ENCODE measurements at regions not wholly inside any gene's neighbourhood (a gene's known extent, or its start where the extent isn't known, plus 50 kb on each side); places are given as distances from the start of the nearest gene placed in this dataset.

DNA sequence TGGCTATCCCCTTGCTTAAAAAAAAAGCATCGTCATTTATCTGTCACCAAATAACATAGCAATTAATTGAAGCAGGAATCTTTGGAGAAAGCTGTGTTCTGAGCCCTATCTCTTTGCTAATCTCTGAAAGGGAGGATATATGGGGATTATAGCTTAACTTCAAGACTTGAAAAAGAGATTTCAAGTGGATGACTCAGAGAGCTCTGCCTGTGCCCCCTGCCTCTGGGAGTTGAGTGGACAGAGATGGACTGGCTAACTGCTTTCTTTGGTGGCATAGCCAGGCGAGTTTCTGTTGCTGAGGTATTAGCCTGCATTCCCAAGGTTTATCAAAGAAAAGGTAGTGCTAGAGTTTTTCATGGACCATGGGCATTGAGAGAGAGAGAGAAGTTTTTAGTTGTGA lies 91.6 kb downstream of the DDIT4L start:
- CTCF ChIA-PET: interaction anchor here (1.0 kb wide), 1 partner anchor 12 kb away, joined by 3 read pairs; no protein-coding TSS in a partner anchor
- FAIRE-seq (no peak), DNase-seq (ENCODE audit: low read depth, low spot score) (no peak)
- Histone ChIP-seq H3K4me2 (ENCODE audit: insufficient read depth, low read length) (no peak overlapping the region), H3K36me3 (ENCODE audit: control insufficient read depth in 2 of 2, extremely low read depth in 1 of 2, insufficient read depth in 2 of 2, low read length in 2 of 2) (no peaks in the 10 kb centered on the region), H3K4me3 (replicated peaks in 1 of 3; ENCODE audit: insufficient read depth in 1 of 3, low read depth in 1 of 3, low read length in 3 of 3) (no peak overlapping the region), H3K9me3 (replicated peaks; ENCODE audit: control insufficient read depth, insufficient read depth, low read length) (no peaks in the 10 kb centered on the region), H3K79me2 (ENCODE audit: control insufficient read depth, insufficient read depth, low read length) (no peaks in the 10 kb centered on the region), H3K4me1 (ENCODE audit: control insufficient read depth, extremely low read depth, insufficient read depth, low read length) (peaks cover 1% of the 10 kb centered on the region), H3K9ac (replicated peaks; ENCODE audit: extremely low read depth, insufficient read depth, low read length) (no peak overlapping the region), H3K9me1 (replicated peaks; ENCODE audit: control insufficient read depth, extremely low read depth, insufficient read depth, low read length) (no peaks in the 10 kb centered on the region), H3K27me3 (ENCODE audit: control insufficient read depth in 2 of 2, insufficient read depth in 2 of 2, low read length in 2 of 2) (no peaks in the 10 kb centered on the region), H3K27ac (ENCODE audit: insufficient read depth, low read depth, low read length) (no peak overlapping the region), H4K20me1 (replicated peaks; ENCODE audit: control insufficient read depth, extremely low read depth, insufficient read depth, low read length) (no peaks in the 10 kb centered on the region), H2AFZ (ENCODE audit: low read depth, low read length) (no peak overlapping the region)
- no TSS peak for BruUV-seq (replicated peaks)
- POLR2A ChIA-PET: no interaction called here
- intact Hi-C loops (cut with micrococcal nuclease): loop anchor here (10.0 kb wide), 2 partner anchors 416 to 1066 kb away; partner anchors contain the start of gene EMCN
- dilution Hi-C loops (cut with MboI; ENCODE audit: extremely low pct_ligation_motif_present, low sequenced_read_pairs): no loop called here
- no peak for TF ChIP-seq POLR2AphosphoS5 (IDR thresholded peaks at IDR 0.05; ENCODE audit: insufficient read depth, low read depth, low read length)
- TF ChIP-seq, protein P1, sequence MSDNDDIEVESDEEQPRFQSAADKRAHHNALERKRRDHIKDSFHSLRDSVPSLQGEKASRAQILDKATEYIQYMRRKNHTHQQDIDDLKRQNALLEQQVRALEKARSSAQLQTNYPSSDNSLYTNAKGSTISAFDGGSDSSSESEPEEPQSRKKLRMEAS (IDR thresholded peaks at IDR 0.05; ENCODE audit: insufficient read depth, insufficient read length): no peak
- TF ChIP-seq, protein P2, sequence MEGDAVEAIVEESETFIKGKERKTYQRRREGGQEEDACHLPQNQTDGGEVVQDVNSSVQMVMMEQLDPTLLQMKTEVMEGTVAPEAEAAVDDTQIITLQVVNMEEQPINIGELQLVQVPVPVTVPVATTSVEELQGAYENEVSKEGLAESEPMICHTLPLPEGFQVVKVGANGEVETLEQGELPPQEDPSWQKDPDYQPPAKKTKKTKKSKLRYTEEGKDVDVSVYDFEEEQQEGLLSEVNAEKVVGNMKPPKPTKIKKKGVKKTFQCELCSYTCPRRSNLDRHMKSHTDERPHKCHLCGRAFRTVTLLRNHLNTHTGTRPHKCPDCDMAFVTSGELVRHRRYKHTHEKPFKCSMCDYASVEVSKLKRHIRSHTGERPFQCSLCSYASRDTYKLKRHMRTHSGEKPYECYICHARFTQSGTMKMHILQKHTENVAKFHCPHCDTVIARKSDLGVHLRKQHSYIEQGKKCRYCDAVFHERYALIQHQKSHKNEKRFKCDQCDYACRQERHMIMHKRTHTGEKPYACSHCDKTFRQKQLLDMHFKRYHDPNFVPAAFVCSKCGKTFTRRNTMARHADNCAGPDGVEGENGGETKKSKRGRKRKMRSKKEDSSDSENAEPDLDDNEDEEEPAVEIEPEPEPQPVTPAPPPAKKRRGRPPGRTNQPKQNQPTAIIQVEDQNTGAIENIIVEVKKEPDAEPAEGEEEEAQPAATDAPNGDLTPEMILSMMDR (IDR thresholded peaks at IDR 0.05; ENCODE audit: extremely low read depth in 1 of 2, insufficient read depth in 1 of 2, low read depth in 1 of 2, low read length in 2 of 2): no peak
- no peak for TF ChIP-seq GATA2 (IDR thresholded peaks at IDR 0.05; ENCODE audit: insufficient read depth, insufficient read length, low read depth, low read length)
- no peak for TF ChIP-seq POLR2A (IDR thresholded peaks at IDR 0.05; ENCODE audit: low read depth, low read length)
- TF ChIP-seq MYC (IDR thresholded peaks at IDR 0.05; ENCODE audit: low read depth, low read length): no peak
- no peak for TF ChIP-seq JUN (IDR thresholded peaks at IDR 0.05; ENCODE audit: borderline replicate concordance, insufficient read depth, insufficient read length, low read depth)
- no peak for TF ChIP-seq EZH2 (IDR thresholded peaks at IDR 0.05; ENCODE audit: borderline replicate concordance, low read depth, low read length, severe bottlenecking)
- TF ChIP-seq FOS (IDR thresholded peaks at IDR 0.05; ENCODE audit: borderline replicate concordance, insufficient read depth, low read length): no peak
